ELF-1 (cell line): ENCODE measurements at regions not wholly inside any gene's neighbourhood (a gene's known extent, or its start where the extent isn't known, plus 50 kb on each side); places are given as distances from the start of the nearest gene placed in this dataset.

Experiments used
- DNase-seq: peaks from one replicate; pipeline ENCODE4 v3.0.0-alpha.2; 2016; ENCODE audit warnings: low read depth, low spot score

GRCh38 chr7:80563561-80564327 lies 51.9 kb upstream of the GNAT3 start:
- peak; percentile 77 for DNase-seq

- DNase-seq, result no peak
These were observed 53.7 kb upstream of the GNAT3 start for GRCh38 chr7:80565554-80565953.

GRCh38 chr7:80581486-80582260 lies 56.8 kb upstream of the CD36 start:
- DNase-seq, result no peak

DNA sequence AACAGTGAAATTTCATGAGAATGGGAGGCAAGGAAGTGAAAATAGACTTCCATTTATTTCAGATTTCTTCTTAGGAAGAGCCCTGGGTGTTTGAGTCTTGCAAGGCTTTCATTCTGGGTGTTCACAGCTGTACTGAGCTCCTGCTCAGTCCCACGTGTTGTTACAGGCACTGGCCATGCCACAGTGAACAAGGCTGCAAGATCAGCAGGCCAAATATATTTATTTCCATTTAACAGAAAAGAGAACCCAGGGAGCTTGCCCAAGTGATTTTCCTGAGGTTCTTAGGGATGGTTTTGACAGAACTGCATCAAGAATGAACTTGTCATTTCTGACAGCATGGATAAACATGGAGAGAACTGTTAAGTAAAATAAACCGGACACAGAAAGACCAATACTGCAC lies 54.5 kb upstream of the CD36 start:
- no peak for DNase-seq

GRCh38 chr7:80584778-80585177 lies 53.7 kb upstream of the CD36 start:
- no peak for DNase-seq

DNA sequence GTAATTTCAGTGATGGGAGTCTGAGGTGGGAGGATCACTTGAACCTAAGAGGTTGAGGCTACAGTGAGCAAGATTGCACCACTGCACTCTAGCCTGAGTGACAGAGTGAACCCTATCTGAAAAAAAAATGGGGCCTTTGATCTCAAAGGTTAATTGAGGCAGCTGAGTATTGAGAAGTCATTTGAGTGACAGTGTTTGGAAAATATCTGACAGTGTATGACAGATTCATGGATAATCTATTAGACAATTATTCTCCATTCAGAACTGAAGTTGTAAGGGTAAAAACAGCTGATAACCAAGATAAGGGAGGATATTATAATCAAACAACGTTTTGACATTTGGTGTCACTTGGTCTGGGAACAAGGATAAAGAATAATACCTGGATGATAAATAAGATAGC lies 50.9 kb upstream of the CD36 start:
- no peak for DNase-seq

- DNase-seq, result no peak
These were observed 49.9 kb upstream of the CD36 start for GRCh38 chr7:80588591-80588990.
